ENCODE measurements at regions not wholly inside any gene's neighbourhood (a gene's known extent, or its start where the extent isn't known, plus 50 kb on each side); places are given as distances from the start of the nearest gene placed in this dataset.

DNA sequence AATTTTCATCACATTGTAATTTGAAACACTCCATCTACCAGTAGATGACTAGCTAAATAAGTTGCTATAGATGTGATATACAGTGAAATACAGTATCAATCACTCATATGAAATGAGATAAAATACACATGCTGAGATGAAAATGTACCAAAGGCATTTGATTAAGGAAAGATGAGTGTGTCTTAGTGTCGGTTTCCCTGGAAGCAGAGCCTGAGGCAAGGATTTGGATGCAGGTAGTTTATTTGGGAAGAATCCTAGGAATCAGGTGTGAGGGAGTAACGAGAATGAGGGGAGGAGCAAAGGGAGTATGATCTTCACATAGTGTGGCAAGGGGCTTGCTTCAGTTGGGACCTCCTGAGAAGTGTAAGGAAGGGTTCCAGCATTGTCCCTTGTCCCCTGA lies 188.2 kb upstream of the CTBP2 start:
- BruUV-seq (replicated peaks): no TSS peak
- no peak for TF ChIP-seq CTCF (IDR thresholded peaks at IDR 0.05; ENCODE audit: insufficient read depth in 1 of 2, low read depth in 1 of 2, low read length in 1 of 2, severe bottlenecking in 1 of 2, unreplicated experiment in 1 of 2)
- H3K4me3 Mint-ChIP-seq (ENCODE audit: unreplicated experiment): no peak overlapping the region
- Histone ChIP-seq H3K4me3 (ENCODE audit: low read depth, low read length) (no peak overlapping the region), H3K27me3 (replicated peaks; ENCODE audit: control insufficient read depth, insufficient read depth, low read length) (no peaks in the 10 kb centered on the region), H3K4me1 (no peaks in the 10 kb centered on the region; the same call in none of the 2 replicates), H3K9me3 (no peaks in the 10 kb centered on the region), H3K36me3 (ENCODE audit: control insufficient read depth, insufficient read depth, low read length) (no peaks in the 10 kb centered on the region)
- peaks cover 23% of the 10 kb centered on the region for H3K4me1 Mint-ChIP-seq (ENCODE audit: low read depth, unreplicated experiment)
- H3K27ac Mint-ChIP-seq (ENCODE audit: unreplicated experiment): no peak overlapping the region
- intact Hi-C loops (cut with micrococcal nuclease; ENCODE audit: unreplicated experiment): no loop called here
- H3K9me3 Mint-ChIP-seq (ENCODE audit: unreplicated experiment): peaks cover 12% of the 10 kb centered on the region
- H3K27me3 Mint-ChIP-seq (ENCODE audit: insufficient read depth, unreplicated experiment): peaks cover 2% of the 10 kb centered on the region
- ChIA-PET CTCF (no interaction called here), POLR2A (no interaction called here)
- peaks cover 6% of the 10 kb centered on the region for H3K36me3 Mint-ChIP-seq (ENCODE audit: insufficient read depth, unreplicated experiment)
- DNase-seq: no peak

GRCh38 chr10:125344573-125345171 lies 184.3 kb upstream of the CTBP2 start:
- Mint-ChIP-seq H3K4me1 (ENCODE audit: low read depth, unreplicated experiment) (peaks cover 8% of the 10 kb centered on the region), H3K9me3 (ENCODE audit: unreplicated experiment) (no peaks in the 10 kb centered on the region), H3K27me3 (ENCODE audit: insufficient read depth, unreplicated experiment) (no peaks in the 10 kb centered on the region), H3K27ac (ENCODE audit: unreplicated experiment) (peak overlapping the region; percentile 70), H3K36me3 (ENCODE audit: insufficient read depth, unreplicated experiment) (peaks cover 6% of the 10 kb centered on the region), H3K4me3 (ENCODE audit: unreplicated experiment) (peak overlapping the region; percentile 75)
- no peak for TF ChIP-seq CTCF (IDR thresholded peaks at IDR 0.05; ENCODE audit: insufficient read depth in 1 of 2, low read depth in 1 of 2, low read length in 1 of 2, severe bottlenecking in 1 of 2, unreplicated experiment in 1 of 2)
- Histone ChIP-seq H3K4me1 (no peaks in the 10 kb centered on the region; the same call in none of the 2 replicates), H3K4me3 (ENCODE audit: low read depth, low read length) (peak overlapping the region; percentile 43), H3K36me3 (ENCODE audit: control insufficient read depth, insufficient read depth, low read length) (no peaks in the 10 kb centered on the region), H3K27me3 (replicated peaks; ENCODE audit: control insufficient read depth, insufficient read depth, low read length) (no peaks in the 10 kb centered on the region), H3K9me3 (no peaks in the 10 kb centered on the region)
- ChIA-PET POLR2A (no interaction called here), CTCF (interaction anchor here (0.5 to 1.0 kb wide), 2 partner anchors 137 to 297 kb away, joined by 4 to 5 read pairs; no protein-coding TSS in a partner anchor)
- peak; percentile 67 to 71 for DNase-seq
- intact Hi-C loops (cut with micrococcal nuclease; ENCODE audit: unreplicated experiment): loop anchor here (1.0 kb wide), 1 partner anchor 182 kb away; no protein-coding TSS in a partner anchor
- no TSS peak for BruUV-seq (replicated peaks)

DNA sequence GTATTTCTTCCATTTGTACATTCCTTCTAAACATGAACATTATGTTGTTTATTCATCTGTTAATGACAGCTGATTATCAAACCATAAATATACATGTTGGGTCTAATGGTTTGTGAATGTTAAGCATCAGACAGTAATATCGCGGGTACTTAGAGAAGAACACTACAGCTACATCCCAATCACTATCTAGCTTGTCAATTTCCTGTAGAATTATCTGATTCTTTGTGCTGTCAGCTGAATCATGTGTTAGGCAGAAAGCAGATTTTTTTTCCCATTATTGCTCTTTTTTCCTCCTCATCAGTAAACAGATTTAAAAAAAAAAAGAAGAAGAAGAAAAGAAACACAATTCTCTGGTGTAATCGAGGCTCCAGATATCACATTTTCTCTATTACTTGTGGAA lies 183.6 kb upstream of the CTBP2 start:
- H3K36me3 ChIP-seq (ENCODE audit: control insufficient read depth, insufficient read depth, low read length): no peaks in the 10 kb centered on the region
- Mint-ChIP-seq H3K27me3 (ENCODE audit: insufficient read depth, unreplicated experiment) (no peaks in the 10 kb centered on the region), H3K36me3 (ENCODE audit: insufficient read depth, unreplicated experiment) (peaks cover 6% of the 10 kb centered on the region), H3K4me3 (ENCODE audit: unreplicated experiment) (no peak overlapping the region), H3K4me1 (ENCODE audit: low read depth, unreplicated experiment) (peaks cover 8% of the 10 kb centered on the region), H3K27ac (ENCODE audit: unreplicated experiment) (no peak overlapping the region), H3K9me3 (ENCODE audit: unreplicated experiment) (no peaks in the 10 kb centered on the region)
- intact Hi-C loops (cut with micrococcal nuclease; ENCODE audit: unreplicated experiment): loop anchor here (1.0 kb wide), 1 partner anchor 182 kb away; no protein-coding TSS in a partner anchor
- H3K9me3 ChIP-seq: no peaks in the 10 kb centered on the region
- ChIA-PET CTCF (interaction anchor here (0.6 kb wide), 1 partner anchor 857 kb away, joined by 3 read pairs; no protein-coding TSS in a partner anchor), POLR2A (no interaction called here)
- no peak for DNase-seq
- no peak overlapping the region for H3K4me3 ChIP-seq (ENCODE audit: low read depth, low read length)
- H3K4me1 ChIP-seq: no peaks in the 10 kb centered on the region; the same call in none of the 2 replicates
- no TSS peak for BruUV-seq (replicated peaks)
- no peak for TF ChIP-seq CTCF (IDR thresholded peaks at IDR 0.05; ENCODE audit: insufficient read depth in 1 of 2, low read depth in 1 of 2, low read length in 1 of 2, severe bottlenecking in 1 of 2, unreplicated experiment in 1 of 2)
- H3K27me3 ChIP-seq (replicated peaks; ENCODE audit: control insufficient read depth, insufficient read depth, low read length): no peaks in the 10 kb centered on the region
